ENCODE measurements at regions not wholly inside any gene's neighbourhood (a gene's known extent, or its start where the extent isn't known, plus 50 kb on each side); places are given as distances from the start of the nearest gene placed in this dataset.

- no peak for TF ChIP-seq CTCF (IDR thresholded peaks at IDR 0.05)
- TF ChIP-seq POLR2A (IDR thresholded peaks at IDR 0.05) = no peak
Observed at GRCh38 chr5:74405593-74405992, 234.9 kb downstream of the ENC1 start.
